Gastroesophageal sphincter (tissue), 4 donors: ENCODE measurements at regions not wholly inside any gene's neighbourhood (a gene's known extent, or its start where the extent isn't known, plus 50 kb on each side); places are given as distances from the start of the nearest gene placed in this dataset.

Source experiments
- ATAC-seq: fragments of 150-250 bp; one replicate; pipeline ENCODE4 v1.9.1; 2016; ENCODE audit warnings: mild to moderate bottlenecking, moderate library complexity
- H3K27ac ChIP-seq, 4 donors: fragments of 200-600 bp; sonication (generic) in 3 of 4; 1 replicate in 3 of 4; 2 replicates in 1 of 4; pipeline ENCODE4 v1.5.1; 2016 to 2019
- H3K27me3 ChIP-seq: fragments of 200-600 bp; sonication (generic); one replicate; pipeline ENCODE4 v1.5.1; 2019
- H3K36me3 ChIP-seq, 2 donors: fragments of 200-600 bp; sonication (generic); one replicate each; pipeline ENCODE4 v1.5.1; 2019; ENCODE audit warnings: control low read depth in 1 of 2
- H3K4me1 ChIP-seq, 3 donors: fragments of 200-600 bp; sonication (generic); 1 replicate in 2 of 3; 2 replicates in 1 of 3; pipeline ENCODE4 v1.5.1; 2016 to 2019; ENCODE audit warnings: control low read depth in 2 of 3
- H3K4me3 ChIP-seq, 2 donors: fragments of 200-600 bp; sonication (generic); one replicate each; pipeline ENCODE4 v1.5.1; 2019; ENCODE audit warnings: mild to moderate bottlenecking in 1 of 2, moderate library complexity in 1 of 2
- H3K9me3 ChIP-seq, 3 donors: fragments of 200-600 bp; sonication (generic); one replicate each; pipeline ENCODE4 v1.5.1; 2017 to 2019; ENCODE audit warnings: control low read depth in 2 of 3
- CTCF ChIP-seq, 4 experiments: fragments of 200-600 bp in 2 of 4; fragments of 450-650 bp in 2 of 4; sonication (generic) in 1 of 4; IDR thresholded peaks; one replicate each; pipeline ENCODE4 v1.5.1; 2017 to 2019; ENCODE audit warnings: antibody characterized with exemption in 4 of 4, mild to moderate bottlenecking in 2 of 4, moderate library complexity in 2 of 4
- EP300 ChIP-seq: sonication (generic); formaldehyde crosslinking; IDR thresholded peaks from one replicate; pipeline ENCODE4 v1.6.1; 2017; ENCODE audit warnings: antibody characterized with exemption, mild to moderate bottlenecking
- POLR2A ChIP-seq, 2 donors: fragments of 450-650 bp; IDR thresholded peaks; one replicate each; pipeline ENCODE4 v1.6.1; 2017; ENCODE audit warnings: antibody characterized with exemption in 2 of 2, mild to moderate bottlenecking in 2 of 2, moderate library complexity in 1 of 2
- POLR2AphosphoS5 ChIP-seq: sonication (generic); formaldehyde crosslinking; IDR thresholded peaks from one replicate; pipeline ENCODE4 v1.6.1; 2017; ENCODE audit warnings: antibody characterized with exemption
- WGBS, 2 donors: methylation state at CpG; one replicate each; pipeline ENCODE4 v1.1.5; 2018; ENCODE audit warnings: low coverage in 1 of 2; 5-methylcytosine and 5-hydroxymethylcytosine counted together

GRCh38 chr9:1129382-1129781 lies 79.2 kb downstream of the DMRT2 start:
- Histone ChIP-seq H3K4me1 (no peaks in the 10 kb centered on the region), H3K9me3 (no peaks in the 10 kb centered on the region), H3K36me3 (no peaks in the 10 kb centered on the region), H3K27me3 (no peaks in the 10 kb centered on the region), H3K4me3 (no peak overlapping the region), H3K27ac (no peak overlapping the region)
- WGBS, 2 donors, result 9 to 22% methylated on average over 3 to 4 of the region's 4 CpGs
- ATAC-seq, result no peak
- no peak for TF ChIP-seq POLR2AphosphoS5
- TF ChIP-seq POLR2A (IDR thresholded peaks at IDR 0.05), result no peak
- TF ChIP-seq EP300, result no peak
- no peak for TF ChIP-seq CTCF (IDR thresholded peaks at IDR 0.05)

- TF ChIP-seq POLR2A (IDR thresholded peaks at IDR 0.05) (no peak), EP300 (no peak), CTCF (IDR thresholded peaks at IDR 0.05) (no peak), POLR2AphosphoS5 (no peak)
- Histone ChIP-seq H3K36me3 (no peaks in the 10 kb centered on the region), H3K27me3 (no peaks in the 10 kb centered on the region), H3K9me3 (peaks cover 0 to 21% (median 0%) of the 10 kb centered on the region in 3 donors), H3K4me1 (no peaks in the 10 kb centered on the region), H3K27ac (no peak overlapping the region), H3K4me3 (no peak overlapping the region)
- no peak for ATAC-seq
- WGBS, 2 donors, result 100% methylated on average over 1 to 2 of the region's 2 CpGs
These were observed 89.9 kb downstream of the DMRT2 start for GRCh38 chr9:1140057-1140456.

GRCh38 chr9:1151691-1152090 lies 101.5 kb downstream of the DMRT2 start:
- TF ChIP-seq POLR2A (IDR thresholded peaks at IDR 0.05) (no peak), CTCF (IDR thresholded peaks at IDR 0.05) (no peak), POLR2AphosphoS5 (no peak), EP300 (no peak)
- WGBS, 2 donors, result 78 to 81% methylated on average over 2 of the region's 2 CpGs
- H3K27me3 ChIP-seq, result no peaks in the 10 kb centered on the region

GRCh38 chr9:1152171-1152570 lies 102.0 kb downstream of the DMRT2 start:
- H3K4me3 ChIP-seq, result no peak overlapping the region
- no peak for TF ChIP-seq POLR2AphosphoS5
- TF ChIP-seq CTCF (IDR thresholded peaks at IDR 0.05), result no peak
- no peak for TF ChIP-seq POLR2A (IDR thresholded peaks at IDR 0.05)
- TF ChIP-seq EP300, result no peak
- ATAC-seq, result no peak
- H3K27me3 ChIP-seq, result no peaks in the 10 kb centered on the region
- peaks cover 0 to 5% (median 0%) of the 10 kb centered on the region in 3 donors for H3K9me3 ChIP-seq
- WGBS, 2 donors, result 54 to 85% methylated on average over 3 of the region's 3 CpGs
- H3K27ac ChIP-seq, result no peak overlapping the region
- H3K4me1 ChIP-seq, result no peaks in the 10 kb centered on the region
- H3K36me3 ChIP-seq, result no peaks in the 10 kb centered on the region

More at GRCh38 chr9:1151691-1152090, 101.5 kb downstream of the DMRT2 start:
- Histone ChIP-seq H3K4me1 (no peaks in the 10 kb centered on the region), H3K27ac (no peak overlapping the region), H3K9me3 (peaks cover 0 to 5% (median 0%) of the 10 kb centered on the region in 3 donors), H3K4me3 (no peak overlapping the region), H3K36me3 (no peaks in the 10 kb centered on the region)
- ATAC-seq, result no peak

- Histone ChIP-seq H3K36me3 (no peaks in the 10 kb centered on the region), H3K4me1 (no peaks in the 10 kb centered on the region), H3K27ac (no peak overlapping the region), H3K9me3 (no peaks in the 10 kb centered on the region), H3K27me3 (no peaks in the 10 kb centered on the region), H3K4me3 (no peak overlapping the region)
- 44 to 70% methylated on average over 1 of the region's 1 CpG for WGBS, 2 donors
- no peak for ATAC-seq
- TF ChIP-seq POLR2AphosphoS5 (no peak), CTCF (IDR thresholded peaks at IDR 0.05) (no peak), EP300 (no peak), POLR2A (IDR thresholded peaks at IDR 0.05) (no peak)
These were observed 104.6 kb downstream of the DMRT2 start for GRCh38 chr9:1154739-1155138.
